Esophagus squamous epithelium (tissue), 4 donors: ENCODE measurements at regions not wholly inside any gene's neighbourhood (a gene's known extent, or its start where the extent isn't known, plus 50 kb on each side); places are given as distances from the start of the nearest gene placed in this dataset.

Experiments used
- POLR2A ChIP-seq, 4 donors: fragments of 450-650 bp; IDR thresholded peaks; one replicate each; pipeline ENCODE4 v1.6.1; 2017; ENCODE audit warnings: antibody characterized with exemption in 4 of 4, mild to moderate bottlenecking in 4 of 4, moderate library complexity in 3 of 4
- TF ChIP-seq, protein P1 (sequence below), 6 experiments: fragments of 450-650 bp in 4 of 6; fragments of 200-600 bp in 2 of 6; sonication (generic) in 2 of 6; IDR thresholded peaks; one replicate each; pipeline ENCODE4 v1.5.1; 2016 to 2019; ENCODE audit warnings: antibody characterized with exemption in 6 of 6, mild to moderate bottlenecking in 4 of 6, moderate library complexity in 4 of 6

DNA sequence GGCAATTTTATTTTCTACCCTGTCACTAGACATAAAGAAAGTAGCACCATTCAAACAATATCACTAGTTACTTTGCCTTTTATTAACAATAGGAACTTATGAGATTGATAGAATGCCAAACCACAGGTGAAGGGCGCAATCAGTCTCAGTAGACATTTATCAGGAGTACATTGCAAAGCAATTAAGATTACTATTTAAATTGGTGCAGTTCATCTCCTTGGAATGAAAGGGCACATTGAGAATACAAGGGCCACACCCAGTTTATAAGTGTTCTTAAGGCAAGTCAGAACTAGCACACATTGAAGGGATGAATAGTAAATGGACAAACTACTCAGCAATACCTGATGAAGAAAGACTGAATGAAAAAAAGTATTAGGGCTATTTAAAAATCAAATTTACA is 601.4 kb downstream of the C12orf50 start:
- TF ChIP-seq, protein P1, sequence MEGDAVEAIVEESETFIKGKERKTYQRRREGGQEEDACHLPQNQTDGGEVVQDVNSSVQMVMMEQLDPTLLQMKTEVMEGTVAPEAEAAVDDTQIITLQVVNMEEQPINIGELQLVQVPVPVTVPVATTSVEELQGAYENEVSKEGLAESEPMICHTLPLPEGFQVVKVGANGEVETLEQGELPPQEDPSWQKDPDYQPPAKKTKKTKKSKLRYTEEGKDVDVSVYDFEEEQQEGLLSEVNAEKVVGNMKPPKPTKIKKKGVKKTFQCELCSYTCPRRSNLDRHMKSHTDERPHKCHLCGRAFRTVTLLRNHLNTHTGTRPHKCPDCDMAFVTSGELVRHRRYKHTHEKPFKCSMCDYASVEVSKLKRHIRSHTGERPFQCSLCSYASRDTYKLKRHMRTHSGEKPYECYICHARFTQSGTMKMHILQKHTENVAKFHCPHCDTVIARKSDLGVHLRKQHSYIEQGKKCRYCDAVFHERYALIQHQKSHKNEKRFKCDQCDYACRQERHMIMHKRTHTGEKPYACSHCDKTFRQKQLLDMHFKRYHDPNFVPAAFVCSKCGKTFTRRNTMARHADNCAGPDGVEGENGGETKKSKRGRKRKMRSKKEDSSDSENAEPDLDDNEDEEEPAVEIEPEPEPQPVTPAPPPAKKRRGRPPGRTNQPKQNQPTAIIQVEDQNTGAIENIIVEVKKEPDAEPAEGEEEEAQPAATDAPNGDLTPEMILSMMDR (IDR thresholded peaks at IDR 0.05), result no peak
- TF ChIP-seq POLR2A (IDR thresholded peaks at IDR 0.05), result no peak
